Gastroesophageal sphincter (tissue), 3 donors: ENCODE measurements at regions not wholly inside any gene's neighbourhood (a gene's known extent, or its start where the extent isn't known, plus 50 kb on each side); places are given as distances from the start of the nearest gene placed in this dataset.

Experiments used
- CTCF ChIP-seq, 4 experiments: fragments of 200-600 bp in 2 of 4; fragments of 450-650 bp in 2 of 4; sonication (generic) in 1 of 4; IDR thresholded peaks; one replicate each; pipeline ENCODE4 v1.5.1; 2017 to 2019; ENCODE audit warnings: antibody characterized with exemption in 4 of 4, mild to moderate bottlenecking in 2 of 4, moderate library complexity in 2 of 4
- EP300 ChIP-seq: sonication (generic); formaldehyde crosslinking; IDR thresholded peaks from one replicate; pipeline ENCODE4 v1.6.1; 2017; ENCODE audit warnings: antibody characterized with exemption, mild to moderate bottlenecking
- POLR2A ChIP-seq, 2 donors: fragments of 450-650 bp; IDR thresholded peaks; one replicate each; pipeline ENCODE4 v1.6.1; 2017; ENCODE audit warnings: antibody characterized with exemption in 2 of 2, mild to moderate bottlenecking in 2 of 2, moderate library complexity in 1 of 2
- POLR2AphosphoS5 ChIP-seq: sonication (generic); formaldehyde crosslinking; IDR thresholded peaks from one replicate; pipeline ENCODE4 v1.6.1; 2017; ENCODE audit warnings: antibody characterized with exemption

DNA sequence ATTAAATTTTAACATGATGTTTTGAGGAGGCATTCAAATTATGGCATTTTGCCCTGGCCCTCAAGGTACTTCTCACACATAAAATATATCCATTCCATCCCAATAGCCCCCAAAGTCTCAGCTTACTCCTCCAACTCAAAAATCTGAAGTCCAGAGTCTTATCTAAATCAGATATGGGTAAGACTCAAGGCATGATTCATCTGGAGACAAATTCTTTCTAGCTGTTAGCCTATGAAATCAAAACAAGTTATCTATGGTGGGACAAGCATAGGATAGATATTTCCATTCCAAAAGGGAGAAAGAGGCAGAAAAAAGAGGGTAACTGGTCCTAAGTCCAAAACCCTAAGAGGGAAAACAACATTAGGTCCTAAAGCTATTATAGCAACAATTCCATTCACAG is 408.4 kb downstream of the ZNF608 start:
- TF ChIP-seq POLR2AphosphoS5: no peak
- TF ChIP-seq CTCF (IDR thresholded peaks at IDR 0.05): no peak
- no peak for TF ChIP-seq EP300
- no peak for TF ChIP-seq POLR2A (IDR thresholded peaks at IDR 0.05)
